OCI-LY1 (cell line): ENCODE measurements at regions not wholly inside any gene's neighbourhood (a gene's known extent, or its start where the extent isn't known, plus 50 kb on each side); places are given as distances from the start of the nearest gene placed in this dataset.

Experiments used
- H2AFZ ChIP-seq: fragments of 200-600 bp; sonication (generic), shearing (Covaris generic); 2 replicates; pipeline ENCODE4 v1.6.0; 2014; ENCODE audit warnings: antibody characterized with exemption, mild to moderate bottlenecking, low read length
- H3F3A ChIP-seq: fragments of 200-600 bp; sonication (generic), shearing (Covaris generic); 2 replicates; pipeline ENCODE4 v1.6.0; 2014; ENCODE audit warnings: mild to moderate bottlenecking, antibody characterized with exemption, low read length, moderate library complexity; ENCODE audit not compliant: insufficient read depth
- H3K27ac ChIP-seq: fragments of 200-600 bp; sonication (generic); 2 replicates; pipeline ENCODE4 v1.5.1; 2014; ENCODE audit warnings: low read length, mixed run types, mild to moderate bottlenecking, low read depth; ENCODE audit not compliant: poor library complexity, severe bottlenecking
- H3K27me3 ChIP-seq: fragments of 200-600 bp; sonication (generic); 2 replicates; pipeline ENCODE4 v1.6.0; 2014; ENCODE audit warnings: antibody characterized with exemption, mild to moderate bottlenecking, low read length, moderate library complexity; ENCODE audit not compliant: insufficient read depth
- H3K36me3 ChIP-seq: fragments of 200-600 bp; sonication (generic); 2 replicates; pipeline ENCODE4 v1.6.1; 2014; ENCODE audit warnings: mild to moderate bottlenecking, antibody characterized with exemption, low read length, moderate library complexity, mixed read lengths; ENCODE audit not compliant: insufficient read depth
- H3K4me1 ChIP-seq: fragments of 200-600 bp; sonication (generic); 2 replicates; pipeline ENCODE4 v1.5.1; 2014; ENCODE audit warnings: mild to moderate bottlenecking, low read length, moderate library complexity; ENCODE audit not compliant: insufficient read depth, severe bottlenecking
- H3K4me2 ChIP-seq: fragments of 200-600 bp; sonication (generic), shearing (Covaris generic); 2 replicates; pipeline ENCODE4 v1.6.1; 2014; ENCODE audit warnings: low read length
- H3K4me3 ChIP-seq: fragments of 200-600 bp; sonication (generic); 2 replicates; pipeline ENCODE4 v1.5.1; 2014; ENCODE audit warnings: low read length, low read depth, mild to moderate bottlenecking, mixed read lengths; ENCODE audit not compliant: poor library complexity, severe bottlenecking
- H3K79me2 ChIP-seq: fragments of 200-600 bp; shearing (Covaris generic); 2 replicates; pipeline ENCODE4 v1.6.1; 2016; ENCODE audit warnings: mixed run types, low read length, mixed read lengths; ENCODE audit not compliant: insufficient read depth
- H3K9ac ChIP-seq: fragments of 200-600 bp; sonication (generic), shearing (Covaris generic); 2 replicates; pipeline ENCODE4 v1.6.1; 2014; ENCODE audit warnings: mild to moderate bottlenecking, low read length, mixed read lengths
- H3K9me2 ChIP-seq: fragments of 200-600 bp; sonication (generic), shearing (Covaris generic); 2 replicates; pipeline ENCODE4 v1.6.1; 2014; ENCODE audit warnings: low read depth, mild to moderate bottlenecking, low read length, mixed read lengths
- H3K9me3 ChIP-seq: fragments of 200-600 bp; shearing (Covaris generic); 2 replicates; pipeline ENCODE4 v1.6.1; 2014; ENCODE audit warnings: low read length, mixed read lengths
- H4K20me1 ChIP-seq: fragments of 200-600 bp; sonication (generic), shearing (Covaris generic); 2 replicates; pipeline ENCODE4 v1.6.0; 2016; ENCODE audit warnings: mild to moderate bottlenecking, low read length; ENCODE audit not compliant: insufficient read depth
- EZH2 ChIP-seq: fragments of 200-600 bp; sonication (generic), shearing (Covaris generic); IDR thresholded peaks from 2 replicates; pipeline ENCODE4 v1.8.0; 2017; ENCODE audit warnings: borderline replicate concordance, mixed run types, mild to moderate bottlenecking, antibody characterized with exemption, low read length, moderate library complexity, mixed read lengths
- TF ChIP-seq, protein P1 (sequence below): fragments of 200-600 bp; sonication (generic), shearing (Covaris generic); IDR thresholded peaks from 2 replicates; pipeline ENCODE4 v1.5.1; 2017; ENCODE audit warnings: mild to moderate bottlenecking, antibody characterized with exemption, low read length, moderate library complexity, mixed read lengths

DNA sequence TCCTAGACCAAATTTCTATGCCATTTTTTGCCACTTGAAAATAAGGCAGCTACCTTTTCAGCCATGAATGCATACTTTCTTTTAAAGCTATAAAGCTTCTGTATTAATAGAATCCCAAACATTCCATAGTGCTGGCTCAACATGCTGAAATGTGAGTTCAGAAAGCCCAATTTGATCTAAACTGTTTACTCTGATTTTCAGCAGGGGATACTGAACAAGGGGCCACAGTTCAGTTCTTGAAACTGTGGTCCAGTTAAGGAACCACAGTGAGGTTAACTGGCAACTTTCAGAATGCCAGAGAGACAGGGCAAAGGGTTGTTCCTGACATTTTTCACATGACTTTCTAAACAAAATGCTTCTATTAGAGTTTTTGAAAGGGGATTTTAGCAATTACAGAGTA lies 85.7 kb upstream of the COL11A1 start:
- TF ChIP-seq, protein P1, sequence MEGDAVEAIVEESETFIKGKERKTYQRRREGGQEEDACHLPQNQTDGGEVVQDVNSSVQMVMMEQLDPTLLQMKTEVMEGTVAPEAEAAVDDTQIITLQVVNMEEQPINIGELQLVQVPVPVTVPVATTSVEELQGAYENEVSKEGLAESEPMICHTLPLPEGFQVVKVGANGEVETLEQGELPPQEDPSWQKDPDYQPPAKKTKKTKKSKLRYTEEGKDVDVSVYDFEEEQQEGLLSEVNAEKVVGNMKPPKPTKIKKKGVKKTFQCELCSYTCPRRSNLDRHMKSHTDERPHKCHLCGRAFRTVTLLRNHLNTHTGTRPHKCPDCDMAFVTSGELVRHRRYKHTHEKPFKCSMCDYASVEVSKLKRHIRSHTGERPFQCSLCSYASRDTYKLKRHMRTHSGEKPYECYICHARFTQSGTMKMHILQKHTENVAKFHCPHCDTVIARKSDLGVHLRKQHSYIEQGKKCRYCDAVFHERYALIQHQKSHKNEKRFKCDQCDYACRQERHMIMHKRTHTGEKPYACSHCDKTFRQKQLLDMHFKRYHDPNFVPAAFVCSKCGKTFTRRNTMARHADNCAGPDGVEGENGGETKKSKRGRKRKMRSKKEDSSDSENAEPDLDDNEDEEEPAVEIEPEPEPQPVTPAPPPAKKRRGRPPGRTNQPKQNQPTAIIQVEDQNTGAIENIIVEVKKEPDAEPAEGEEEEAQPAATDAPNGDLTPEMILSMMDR: no peak
- TF ChIP-seq EZH2: no peak
- Histone ChIP-seq H3K4me2 (no peak overlapping the region), H3F3A (no peaks in the 10 kb centered on the region), H3K9me2 (no peaks in the 10 kb centered on the region), H3K9me3 (no peaks in the 10 kb centered on the region), H3K4me3 (no peak overlapping the region), H3K4me1 (no peaks in the 10 kb centered on the region), H3K79me2 (no peaks in the 10 kb centered on the region), H4K20me1 (no peaks in the 10 kb centered on the region), H2AFZ (no peak overlapping the region), H3K36me3 (no peaks in the 10 kb centered on the region), H3K27ac (no peak overlapping the region), H3K9ac (no peak overlapping the region), H3K27me3 (no peaks in the 10 kb centered on the region)

DNA sequence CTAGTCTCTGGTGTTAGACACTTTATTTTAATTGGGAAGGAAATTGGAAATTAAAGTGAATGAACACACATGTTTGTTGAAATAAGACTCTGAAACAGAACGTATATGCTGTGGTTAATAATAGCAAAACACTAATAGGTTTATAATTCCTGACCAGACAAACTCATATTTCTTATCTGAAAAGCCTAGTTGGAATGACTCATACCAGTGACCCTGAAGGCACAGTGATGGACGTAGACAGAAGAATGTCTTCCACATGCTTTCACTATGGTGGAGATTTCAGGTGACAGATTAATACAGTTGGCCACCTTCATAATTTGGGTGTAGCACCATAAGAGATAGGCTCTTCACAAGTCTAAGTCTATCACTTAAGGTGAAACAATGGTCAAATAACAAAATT lies 83.0 kb upstream of the COL11A1 start:
- no peak overlapping the region for H3K9ac ChIP-seq
- no peaks in the 10 kb centered on the region for H3K79me2 ChIP-seq
- no peak overlapping the region for H3K4me2 ChIP-seq
- no peaks in the 10 kb centered on the region for H3K4me1 ChIP-seq
- no peak overlapping the region for H3K27ac ChIP-seq
- no peak overlapping the region for H3K4me3 ChIP-seq
- H2AFZ ChIP-seq: no peak overlapping the region
- no peaks in the 10 kb centered on the region for H3K9me2 ChIP-seq
- no peaks in the 10 kb centered on the region for H3K9me3 ChIP-seq
- TF ChIP-seq EZH2: no peak
- TF ChIP-seq, protein P1: no peak
- no peaks in the 10 kb centered on the region for H3K27me3 ChIP-seq
- no peaks in the 10 kb centered on the region for H3K36me3 ChIP-seq
- H3F3A ChIP-seq: no peaks in the 10 kb centered on the region
- H4K20me1 ChIP-seq: no peaks in the 10 kb centered on the region

DNA sequence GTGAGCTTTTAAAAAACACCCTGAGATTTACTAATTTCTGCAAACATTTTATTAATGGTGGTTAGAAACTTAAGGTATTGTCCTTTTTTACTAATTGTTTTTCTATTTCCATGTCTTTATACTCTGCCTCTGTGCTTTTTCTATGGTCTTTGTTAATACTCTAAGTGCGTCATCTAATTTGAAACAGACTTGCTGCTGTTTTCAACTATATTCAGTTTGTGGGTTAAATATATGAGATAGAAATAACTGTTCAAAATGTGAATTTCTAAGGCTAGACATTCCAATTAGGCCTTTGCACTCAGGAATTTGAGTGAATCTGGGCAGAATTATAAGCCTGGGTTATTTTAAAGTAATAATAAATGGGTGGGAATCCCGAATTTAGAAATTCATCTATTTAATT lies 82.4 kb upstream of the COL11A1 start:
- no peaks in the 10 kb centered on the region for H3K79me2 ChIP-seq
- H3K4me2 ChIP-seq: no peak overlapping the region
- H4K20me1 ChIP-seq: no peaks in the 10 kb centered on the region
- H3K9me2 ChIP-seq: no peaks in the 10 kb centered on the region
- H3K4me1 ChIP-seq: no peaks in the 10 kb centered on the region
- no peaks in the 10 kb centered on the region for H3F3A ChIP-seq
- H3K4me3 ChIP-seq: no peak overlapping the region
- no peaks in the 10 kb centered on the region for H3K9me3 ChIP-seq
- H3K27ac ChIP-seq: no peak overlapping the region
- H3K36me3 ChIP-seq: no peaks in the 10 kb centered on the region
- no peaks in the 10 kb centered on the region for H3K27me3 ChIP-seq
- no peak overlapping the region for H3K9ac ChIP-seq
- no peak overlapping the region for H2AFZ ChIP-seq
- no peak for TF ChIP-seq EZH2
- TF ChIP-seq, protein P1: no peak
